HepG2 (cell line): ENCODE measurements at regions not wholly inside any gene's neighbourhood (a gene's known extent, or its start where the extent isn't known, plus 50 kb on each side); places are given as distances from the start of the nearest gene placed in this dataset.

ENCODE experiments used
- AKAP8 ChIP-seq: sonication (generic); formaldehyde crosslinking; IDR thresholded peaks from 2 replicates; pipeline ENCODE4 v1.5.1; 2020; ENCODE audit warnings: mild to moderate bottlenecking, missing genetic modification reagents
- ARNTL ChIP-seq: sonication (generic); formaldehyde crosslinking; IDR thresholded peaks from 2 replicates; pipeline ENCODE4 v1.4.0; 2020; ENCODE audit warnings: mild to moderate bottlenecking, missing genetic modification reagents
- E2F2 ChIP-seq: sonication (generic); formaldehyde crosslinking; IDR thresholded peaks from 2 replicates; pipeline ENCODE4 v1.4.0; 2020; ENCODE audit warnings: missing genetic modification reagents, borderline replicate concordance
- FOXC1 ChIP-seq: sonication (generic); formaldehyde crosslinking; IDR thresholded peaks from 2 replicates; pipeline ENCODE4 v1.8.0; 2022; ENCODE audit warnings: mild to moderate bottlenecking, missing genetic modification reagents, borderline replicate concordance
- HNRNPL ChIP-seq: fragments of 200-400 bp; formaldehyde crosslinking; IDR thresholded peaks from 2 replicates; pipeline ENCODE4 v1.6.1; 2017; ENCODE audit warnings: mild to moderate bottlenecking, low read depth, low read length
- KDM3A ChIP-seq: IDR thresholded peaks from 2 replicates; pipeline ENCODE4 v1.6.1; 2018; ENCODE audit warnings: low read depth, missing compliant biosample characterization
- KLF12 ChIP-seq: sonication (generic); formaldehyde crosslinking; IDR thresholded peaks from 2 replicates; pipeline ENCODE4 v1.4.0; 2020; ENCODE audit warnings: missing genetic modification reagents, borderline replicate concordance
- MED8 ChIP-seq: sonication (generic); formaldehyde crosslinking; IDR thresholded peaks from 2 replicates; pipeline ENCODE4 v1.8.1; 2023; ENCODE audit warnings: mild to moderate bottlenecking, missing genetic modification reagents; ENCODE audit not compliant: insufficient replicate concordance
- PREB ChIP-seq: sonication (generic); formaldehyde crosslinking; IDR thresholded peaks from 2 replicates; pipeline ENCODE4 v1.4.0; 2020; ENCODE audit warnings: missing genetic modification reagents
- SAFB2 ChIP-seq: sonication (generic); formaldehyde crosslinking; IDR thresholded peaks from 2 replicates; pipeline ENCODE4 v1.5.1; 2020; ENCODE audit warnings: missing genetic modification reagents, low read depth, mild to moderate bottlenecking, borderline replicate concordance
- WIZ ChIP-seq: sonication (generic); formaldehyde crosslinking; IDR thresholded peaks from 2 replicates; pipeline ENCODE4 v1.5.1; 2020; ENCODE audit warnings: mild to moderate bottlenecking, missing genetic modification reagents
- ZFP36L1 ChIP-seq: sonication (generic); formaldehyde crosslinking; IDR thresholded peaks from 2 replicates; pipeline ENCODE4 v1.8.0; 2022; ENCODE audit warnings: mild to moderate bottlenecking, missing genetic modification reagents, moderate library complexity
- ZGPAT ChIP-seq: IDR thresholded peaks from 2 replicates; pipeline ENCODE4 v1.6.1; 2016; ENCODE audit warnings: mild to moderate bottlenecking
- ZNF251 ChIP-seq: sonication (generic); formaldehyde crosslinking; IDR thresholded peaks from 2 replicates; pipeline ENCODE4 v1.9.0; 2021; ENCODE audit warnings: mild to moderate bottlenecking, missing genetic modification reagents
- ZNF430 ChIP-seq: sonication (generic); formaldehyde crosslinking; IDR thresholded peaks from 2 replicates; pipeline ENCODE4 v1.9.0; 2021; ENCODE audit warnings: mild to moderate bottlenecking, missing genetic modification reagents
- ZNF503 ChIP-seq: sonication (generic); formaldehyde crosslinking; IDR thresholded peaks from 2 replicates; pipeline ENCODE4 v1.4.0; 2020; ENCODE audit warnings: missing genetic modification reagents
- ZNF580 ChIP-seq: IDR thresholded peaks from 2 replicates; pipeline ENCODE4 v1.6.1; 2016; ENCODE audit warnings: low read depth, borderline replicate concordance
- ZNF720 ChIP-seq: sonication (generic); formaldehyde crosslinking; IDR thresholded peaks from 2 replicates; pipeline ENCODE4 v1.4.0; 2020; ENCODE audit warnings: missing genetic modification reagents
- ZNF770 ChIP-seq: sonication (generic); formaldehyde crosslinking; IDR thresholded peaks from 2 replicates; pipeline ENCODE4 v1.5.0; 2020; ENCODE audit warnings: mild to moderate bottlenecking, missing genetic modification reagents
- ZSCAN20 ChIP-seq: sonication (generic); formaldehyde crosslinking; IDR thresholded peaks from 2 replicates; pipeline ENCODE4 v1.4.0; 2020; ENCODE audit warnings: missing genetic modification reagents, mild to moderate bottlenecking, borderline replicate concordance

GRCh38 chr10:78302989-78303854 is 269.6 kb downstream of the RPS24 start (continued):
- TF ChIP-seq PREB = no peak
- 0 out of 2 replicates have a peak, but pooled peaks have one; percentile 35 for TF ChIP-seq SAFB2 (CRISPR knock-in tag)
- TF ChIP-seq WIZ (CRISPR knock-in tag) = no peak
- 0 out of 2 replicates have a peak, but pooled peaks have one; percentile 43 for TF ChIP-seq E2F2 (CRISPR knock-in tag)
- TF ChIP-seq FOXC1 = 0 out of 2 replicates have a peak, but pooled peaks have one; percentile 74
- TF ChIP-seq AKAP8 = 0 out of 2 replicates have a peak, but pooled peaks have one; percentile 72
- TF ChIP-seq ZNF770 (CRISPR knock-in tag) = peak; percentile 18; the same call in 1 of the 2 replicates
- no peak for TF ChIP-seq ZNF580 (CRISPR knock-in tag)
- peak; percentile 57; the same call in 1 of the 2 replicates for TF ChIP-seq ARNTL
- no peak for TF ChIP-seq ZNF720 (CRISPR knock-in tag)
- TF ChIP-seq ZSCAN20 (CRISPR knock-in tag) = peak; percentile 94
- TF ChIP-seq ZFP36L1 = no peak
- peak; percentile 16 for TF ChIP-seq MED8 (CRISPR knock-in tag)
- peak; percentile 51; the same call in 1 of the 2 replicates for TF ChIP-seq KDM3A
- TF ChIP-seq HNRNPL = 0 out of 2 replicates have a peak, but pooled peaks have one; percentile 66
- TF ChIP-seq ZNF251 (CRISPR knock-in tag) = no peak
- peak; percentile 53; the same call in 1 of the 2 replicates for TF ChIP-seq ZNF430 (CRISPR knock-in tag)
- TF ChIP-seq KLF12 (CRISPR knock-in tag) = peak; percentile 43; the same call in 1 of the 2 replicates
- TF ChIP-seq ZGPAT (CRISPR knock-in tag) = peak; percentile 93
- TF ChIP-seq ZNF503 = 0 out of 2 replicates have a peak, but pooled peaks have one; percentile 47
